Chondrocyte (in vitro differentiated cells): ENCODE measurements at regions not wholly inside any gene's neighbourhood (a gene's known extent, or its start where the extent isn't known, plus 50 kb on each side); places are given as distances from the start of the nearest gene placed in this dataset.

ENCODE experiments used
- DNase-seq: peaks from one replicate; pipeline ENCODE4 v3.0.0; 2021; ENCODE audit warnings: mixed read lengths, low spot score
- H3K27ac Mint-ChIP-seq: one replicate; pipeline ENCODE4 v1.8.0; 2021; ENCODE audit warnings: mild to moderate bottlenecking, moderate library complexity, mixed read lengths; ENCODE audit not compliant: unreplicated experiment
- H3K27me3 Mint-ChIP-seq: 2 replicates; pipeline ENCODE4 v1.8.0; 2021; ENCODE audit warnings: low read depth, mixed read lengths
- H3K36me3 Mint-ChIP-seq: 2 replicates; pipeline ENCODE4 v1.8.0; 2021; ENCODE audit warnings: low read depth, mixed read lengths
- H3K4me1 Mint-ChIP-seq: 2 replicates; pipeline ENCODE4 v1.8.0; 2021; ENCODE audit warnings: low read depth, mild to moderate bottlenecking, mixed read lengths
- H3K4me3 Mint-ChIP-seq: one replicate; pipeline ENCODE4 v1.8.0; 2021; ENCODE audit warnings: mild to moderate bottlenecking, moderate library complexity, mixed read lengths; ENCODE audit not compliant: unreplicated experiment
- H3K9me3 Mint-ChIP-seq: 2 replicates; pipeline ENCODE4 v1.8.0; 2021; ENCODE audit warnings: low read depth, mixed read lengths
- TF ChIP-seq, protein P1 (sequence below): fragments of 200-600 bp; sonication (generic); IDR thresholded peaks from 2 replicates; pipeline ENCODE4 v1.5.0; 2021; ENCODE audit warnings: antibody characterized with exemption, mild to moderate bottlenecking, moderate library complexity

DNA sequence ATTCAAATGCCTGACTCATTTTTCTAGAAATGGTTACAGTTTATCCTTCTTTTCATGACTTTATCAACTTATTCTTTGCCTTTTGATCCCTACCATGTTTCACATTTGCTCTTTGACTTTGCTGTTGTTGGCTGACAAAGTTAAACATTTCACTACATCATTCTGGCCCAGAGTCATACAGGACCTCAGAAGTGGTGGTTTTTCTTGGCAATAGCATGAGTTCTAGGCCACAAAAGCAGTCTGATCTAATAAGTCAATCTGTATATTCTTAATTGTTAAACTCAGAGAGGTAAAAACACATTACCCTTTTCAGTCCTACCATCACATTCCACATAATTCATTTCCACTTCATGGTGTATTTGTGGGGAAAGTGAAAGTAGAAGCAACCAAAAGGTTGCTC, 763.2 kb upstream of the TENM4 start:
- no peak for DNase-seq

DNA sequence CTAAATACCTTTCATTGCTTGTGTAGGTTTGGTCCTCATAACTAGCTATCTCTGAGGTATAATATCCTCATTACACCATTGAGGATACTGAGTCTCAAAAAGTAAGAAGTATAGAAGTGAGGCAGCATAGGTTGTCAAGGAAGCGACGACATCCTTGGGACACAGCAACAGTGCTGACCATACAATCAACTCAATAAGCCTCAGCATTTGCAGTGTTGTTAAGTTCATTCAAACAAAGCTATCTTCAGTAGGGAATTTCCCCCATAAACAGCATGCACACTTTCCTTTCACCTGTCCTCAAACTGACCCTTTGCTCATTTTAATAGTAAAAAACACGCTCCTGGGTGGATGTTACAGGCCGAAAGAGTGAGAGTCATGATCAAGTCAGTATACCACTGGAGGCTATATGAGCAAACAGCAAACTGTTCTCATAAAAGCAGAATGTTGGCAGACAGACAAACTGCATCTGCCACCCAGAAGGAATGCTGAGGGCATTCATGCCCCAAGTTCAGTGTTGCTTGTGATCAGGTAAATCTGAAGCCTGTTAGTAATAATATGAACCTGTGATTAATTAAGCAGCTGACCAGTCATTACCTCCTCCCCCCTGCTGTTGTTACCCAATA, 756.2 kb upstream of the TENM4 start:
- TF ChIP-seq, protein P1, sequence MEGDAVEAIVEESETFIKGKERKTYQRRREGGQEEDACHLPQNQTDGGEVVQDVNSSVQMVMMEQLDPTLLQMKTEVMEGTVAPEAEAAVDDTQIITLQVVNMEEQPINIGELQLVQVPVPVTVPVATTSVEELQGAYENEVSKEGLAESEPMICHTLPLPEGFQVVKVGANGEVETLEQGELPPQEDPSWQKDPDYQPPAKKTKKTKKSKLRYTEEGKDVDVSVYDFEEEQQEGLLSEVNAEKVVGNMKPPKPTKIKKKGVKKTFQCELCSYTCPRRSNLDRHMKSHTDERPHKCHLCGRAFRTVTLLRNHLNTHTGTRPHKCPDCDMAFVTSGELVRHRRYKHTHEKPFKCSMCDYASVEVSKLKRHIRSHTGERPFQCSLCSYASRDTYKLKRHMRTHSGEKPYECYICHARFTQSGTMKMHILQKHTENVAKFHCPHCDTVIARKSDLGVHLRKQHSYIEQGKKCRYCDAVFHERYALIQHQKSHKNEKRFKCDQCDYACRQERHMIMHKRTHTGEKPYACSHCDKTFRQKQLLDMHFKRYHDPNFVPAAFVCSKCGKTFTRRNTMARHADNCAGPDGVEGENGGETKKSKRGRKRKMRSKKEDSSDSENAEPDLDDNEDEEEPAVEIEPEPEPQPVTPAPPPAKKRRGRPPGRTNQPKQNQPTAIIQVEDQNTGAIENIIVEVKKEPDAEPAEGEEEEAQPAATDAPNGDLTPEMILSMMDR: no peak
- Mint-ChIP-seq H3K4me1 (no peaks in the 10 kb centered on the region), H3K27me3 (peaks cover 11% of the 10 kb centered on the region), H3K9me3 (peaks cover 2% of the 10 kb centered on the region), H3K36me3 (no peaks in the 10 kb centered on the region), H3K4me3 (no peak overlapping the region), H3K27ac (no peak overlapping the region)
- no peak for DNase-seq

More for the DNA sequence above, 763.2 kb upstream of the TENM4 start:
- no peaks in the 10 kb centered on the region for H3K4me1 Mint-ChIP-seq
- no peaks in the 10 kb centered on the region for H3K9me3 Mint-ChIP-seq
- TF ChIP-seq, protein P1: no peak
- H3K4me3 Mint-ChIP-seq: no peak overlapping the region
- H3K36me3 Mint-ChIP-seq: no peaks in the 10 kb centered on the region
- no peak overlapping the region for H3K27ac Mint-ChIP-seq
- H3K27me3 Mint-ChIP-seq: peaks cover 4% of the 10 kb centered on the region

DNA sequence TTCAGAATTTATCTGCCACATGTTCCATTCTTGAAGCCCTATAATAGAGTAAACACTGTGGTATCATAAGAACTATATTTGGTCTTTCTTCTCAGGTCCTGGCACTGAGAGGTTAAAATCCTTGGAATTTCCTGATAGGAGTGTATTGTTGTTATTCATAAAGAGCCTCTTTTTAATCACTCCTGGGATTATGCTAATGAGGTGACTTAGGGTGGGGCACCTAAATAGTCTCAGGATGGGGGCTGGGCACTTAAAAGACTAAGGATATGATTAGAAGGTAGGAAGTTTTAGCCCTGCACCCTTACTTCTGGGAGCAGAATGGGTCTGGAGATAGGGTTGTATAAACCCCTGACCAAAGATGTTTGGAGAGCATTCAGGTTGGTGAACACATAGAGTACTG, 755.2 kb upstream of the TENM4 start:
- no peaks in the 10 kb centered on the region for H3K36me3 Mint-ChIP-seq
- peaks cover 2% of the 10 kb centered on the region for H3K9me3 Mint-ChIP-seq
- no peak overlapping the region for H3K4me3 Mint-ChIP-seq
- TF ChIP-seq, protein P1: no peak
- H3K27me3 Mint-ChIP-seq: peaks cover 15% of the 10 kb centered on the region
- no peak overlapping the region for H3K27ac Mint-ChIP-seq
- no peak for DNase-seq
- no peaks in the 10 kb centered on the region for H3K4me1 Mint-ChIP-seq

DNA sequence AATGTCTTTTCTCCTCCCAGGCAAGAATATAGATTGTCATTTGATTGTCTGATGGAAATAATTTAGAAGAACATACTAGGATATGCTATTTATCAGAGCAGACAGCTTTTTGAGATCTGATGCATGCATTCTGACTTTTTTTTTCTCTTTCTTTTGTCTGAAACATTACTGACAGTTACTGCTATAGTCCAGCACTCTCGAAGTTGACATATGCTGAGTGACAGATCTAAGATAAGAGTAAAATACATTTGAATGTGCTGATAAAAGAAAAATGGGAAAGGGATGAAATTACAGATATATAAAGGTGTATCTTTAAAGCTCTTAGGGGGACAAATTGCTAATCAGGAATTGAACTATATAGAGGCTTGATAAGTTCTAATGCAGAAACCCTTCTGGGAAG, 753.8 kb upstream of the TENM4 start:
- H3K4me1 Mint-ChIP-seq: no peaks in the 10 kb centered on the region
- H3K36me3 Mint-ChIP-seq: no peaks in the 10 kb centered on the region
- no peak overlapping the region for H3K27ac Mint-ChIP-seq
- H3K4me3 Mint-ChIP-seq: no peak overlapping the region
- peaks cover 17% of the 10 kb centered on the region for H3K27me3 Mint-ChIP-seq
- TF ChIP-seq, protein P1: no peak
- DNase-seq: no peak
- peaks cover 2% of the 10 kb centered on the region for H3K9me3 Mint-ChIP-seq

DNA sequence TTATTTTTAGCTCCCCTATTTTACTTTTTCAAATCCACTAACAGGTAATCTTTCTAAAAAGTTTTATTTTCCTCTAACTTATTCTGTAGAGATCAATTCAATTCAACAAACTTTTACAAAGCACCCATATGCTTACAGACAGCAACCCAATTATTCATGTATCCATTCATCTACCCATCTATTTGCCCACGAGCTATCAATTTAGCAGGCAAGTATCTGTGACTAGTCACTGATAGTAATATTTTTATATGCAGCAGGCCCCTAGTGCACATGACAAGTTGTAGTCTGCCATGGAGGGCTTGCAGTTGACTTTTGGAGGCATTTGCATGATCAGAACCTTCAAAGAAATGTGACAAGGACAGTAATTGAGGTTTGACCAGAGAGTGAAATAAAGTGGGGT, 753.2 kb upstream of the TENM4 start:
- no peak overlapping the region for H3K27ac Mint-ChIP-seq
- no peak overlapping the region for H3K4me3 Mint-ChIP-seq
- TF ChIP-seq, protein P1: no peak
- no peak for DNase-seq
- H3K27me3 Mint-ChIP-seq: peaks cover 17% of the 10 kb centered on the region
- no peaks in the 10 kb centered on the region for H3K4me1 Mint-ChIP-seq
- H3K9me3 Mint-ChIP-seq: peaks cover 2% of the 10 kb centered on the region
- H3K36me3 Mint-ChIP-seq: no peaks in the 10 kb centered on the region
